ENCODE measurements at regions not wholly inside any gene's neighbourhood (a gene's known extent, or its start where the extent isn't known, plus 50 kb on each side); places are given as distances from the start of the nearest gene placed in this dataset.

- DNase-seq (ENCODE audit: low read depth in 3 of 3): no peak
These were observed 554.3 kb downstream of the DIAPH3 start for GRCh38 chr13:59609421-59609820.

Measured in stimulated activated CD4-positive, alpha-beta T cell treated with anti-CD3 and anti-CD28 coated beads, TNF-alpha, amount 100 ng/mL, for 4 hours (primary cell).